ENCODE measurements at regions not wholly inside any gene's neighbourhood (a gene's known extent, or its start where the extent isn't known, plus 50 kb on each side); places are given as distances from the start of the nearest gene placed in this dataset.

- no peak for TF ChIP-seq CTCF (IDR thresholded peaks at IDR 0.05; ENCODE audit: low read depth, low read length)
- no peak overlapping the region for H3K4me3 ChIP-seq
- H3K9me3 ChIP-seq (ENCODE audit: low read depth), result no peaks in the 10 kb centered on the region
- no peaks in the 10 kb centered on the region for H3K36me3 ChIP-seq
- DNase-seq (ENCODE audit: low read depth in 1 of 2, low spot score in 1 of 2), result no peak
- H3K4me1 ChIP-seq (ENCODE audit: low read depth), result no peaks in the 10 kb centered on the region
- peaks cover 13% of the 10 kb centered on the region for H3K27me3 ChIP-seq
- no peak overlapping the region for H3K27ac ChIP-seq
Observed at GRCh38 chr16:8493972-8494371, 96.3 kb downstream of the TMEM114 start.

GRCh38 chr16:8492690-8493089 lies 97.6 kb downstream of the TMEM114 start:
- Histone ChIP-seq H3K36me3 (no peaks in the 10 kb centered on the region), H3K27ac (no peak overlapping the region), H3K4me3 (no peak overlapping the region), H3K9me3 (ENCODE audit: low read depth) (no peaks in the 10 kb centered on the region), H3K4me1 (ENCODE audit: low read depth) (no peaks in the 10 kb centered on the region), H3K27me3 (peaks cover 18% of the 10 kb centered on the region)
- no peak for DNase-seq (ENCODE audit: low read depth in 1 of 2, low spot score in 1 of 2)
- TF ChIP-seq CTCF (IDR thresholded peaks at IDR 0.05; ENCODE audit: low read depth, low read length), result no peak

GRCh38 chr16:8489580-8489979 lies 100.7 kb downstream of the TMEM114 start:
- DNase-seq (ENCODE audit: low read depth in 1 of 2, low spot score in 1 of 2), result no peak
- no peak for TF ChIP-seq CTCF (IDR thresholded peaks at IDR 0.05; ENCODE audit: low read depth, low read length)
- Histone ChIP-seq H3K36me3 (no peaks in the 10 kb centered on the region), H3K9me3 (ENCODE audit: low read depth) (no peaks in the 10 kb centered on the region), H3K4me3 (no peak overlapping the region), H3K27ac (no peak overlapping the region), H3K27me3 (peaks cover 24% of the 10 kb centered on the region), H3K4me1 (ENCODE audit: low read depth) (no peaks in the 10 kb centered on the region)

- Histone ChIP-seq H3K36me3 (no peaks in the 10 kb centered on the region), H3K27me3 (peaks cover 34% of the 10 kb centered on the region), H3K4me1 (ENCODE audit: low read depth) (no peaks in the 10 kb centered on the region), H3K4me3 (no peak overlapping the region), H3K9me3 (ENCODE audit: low read depth) (no peaks in the 10 kb centered on the region), H3K27ac (no peak overlapping the region)
- no peak for DNase-seq (ENCODE audit: low read depth in 1 of 2, low spot score in 1 of 2)
- TF ChIP-seq CTCF (IDR thresholded peaks at IDR 0.05; ENCODE audit: low read depth, low read length), result no peak
Observed at GRCh38 chr16:8486985-8487384, 103.3 kb downstream of the TMEM114 start.

- Histone ChIP-seq H3K27me3 (peaks cover 48% of the 10 kb centered on the region), H3K4me1 (ENCODE audit: low read depth) (no peaks in the 10 kb centered on the region), H3K4me3 (no peak overlapping the region), H3K27ac (no peak overlapping the region), H3K9me3 (ENCODE audit: low read depth) (no peaks in the 10 kb centered on the region), H3K36me3 (no peaks in the 10 kb centered on the region)
- TF ChIP-seq CTCF (IDR thresholded peaks at IDR 0.05; ENCODE audit: low read depth, low read length), result no peak
- DNase-seq (ENCODE audit: low read depth in 1 of 2, low spot score in 1 of 2), result no peak
Observed at GRCh38 chr16:8483396-8483795, 106.9 kb downstream of the TMEM114 start.

GRCh38 chr16:8481810-8482209 lies 108.5 kb downstream of the TMEM114 start:
- H3K36me3 ChIP-seq, result no peaks in the 10 kb centered on the region
- H3K4me1 ChIP-seq (ENCODE audit: low read depth), result no peaks in the 10 kb centered on the region
- DNase-seq (ENCODE audit: low read depth in 1 of 2, low spot score in 1 of 2), result no peak
- H3K27me3 ChIP-seq, result peaks cover 48% of the 10 kb centered on the region
- TF ChIP-seq CTCF (IDR thresholded peaks at IDR 0.05; ENCODE audit: low read depth, low read length), result no peak
- H3K9me3 ChIP-seq (ENCODE audit: low read depth), result no peaks in the 10 kb centered on the region
- H3K4me3 ChIP-seq, result no peak overlapping the region
- H3K27ac ChIP-seq, result no peak overlapping the region
